MM.1S (cell line): ENCODE measurements at regions not wholly inside any gene's neighbourhood (a gene's known extent, or its start where the extent isn't known, plus 50 kb on each side); places are given as distances from the start of the nearest gene placed in this dataset.

Experiments
- DNase-seq: peaks from one replicate; pipeline ENCODE4 v3.0.0-alpha.2; 2015
- H2AFZ ChIP-seq: fragments of 300-600 bp; sonication (generic); 2 replicates; pipeline ENCODE4 v1.6.0; 2016; ENCODE audit warnings: antibody characterized with exemption, low read length
- H3F3A ChIP-seq: fragments of 300-600 bp; sonication (generic); 2 replicates; pipeline ENCODE4 v1.6.1; 2016; ENCODE audit warnings: mild to moderate bottlenecking, antibody characterized with exemption, low read length, moderate library complexity, mixed read lengths; ENCODE audit not compliant: insufficient read depth
- H3K27ac ChIP-seq: fragments of 300-600 bp; sonication (generic); 2 replicates; pipeline ENCODE4 v1.5.1; 2016; ENCODE audit warnings: mild to moderate bottlenecking, low read length
- H3K27me3 ChIP-seq: fragments of 300-600 bp; sonication (generic); replicated peaks from 2 replicates; pipeline ENCODE4 v1.6.0; 2016; ENCODE audit warnings: low read length; ENCODE audit not compliant: insufficient read depth
- H3K36me3 ChIP-seq: fragments of 300-600 bp; sonication (generic); replicated peaks from 2 replicates; pipeline ENCODE4 v1.6.1; 2016; ENCODE audit warnings: mild to moderate bottlenecking, low read length, mixed read lengths; ENCODE audit not compliant: insufficient read depth
- H3K4me1 ChIP-seq: fragments of 300-600 bp; sonication (generic); 2 replicates; pipeline ENCODE4 v1.6.1; 2016; ENCODE audit warnings: low read length, mixed read lengths
- H3K4me2 ChIP-seq: fragments of 300-600 bp; sonication (generic); 2 replicates; pipeline ENCODE4 v1.6.0; 2016; ENCODE audit warnings: low read depth, low read length
- H3K4me3 ChIP-seq: fragments of 300-600 bp; sonication (generic); 2 replicates; pipeline ENCODE4 v1.5.1; 2016; ENCODE audit warnings: low read length, mixed read lengths
- H3K79me2 ChIP-seq: fragments of 300-600 bp; sonication (generic); 2 replicates; pipeline ENCODE4 v1.6.1; 2016; ENCODE audit warnings: mixed run types, low read length, mixed read lengths
- H3K9ac ChIP-seq: fragments of 300-600 bp; sonication (generic); 2 replicates; pipeline ENCODE4 v1.6.1; 2016; ENCODE audit warnings: low read length, mixed read lengths
- H3K9me2 ChIP-seq: fragments of 300-600 bp; sonication (generic); replicated peaks from 2 replicates; pipeline ENCODE4 v1.6.1; 2016; ENCODE audit warnings: mild to moderate bottlenecking, low read length, mixed read lengths; ENCODE audit not compliant: insufficient read depth
- H3K9me3 ChIP-seq: fragments of 300-600 bp; sonication (generic); replicated peaks from 2 replicates; pipeline ENCODE4 v1.6.1; 2016; ENCODE audit warnings: mild to moderate bottlenecking, low read length, mixed read lengths; ENCODE audit not compliant: insufficient read depth
- H4K20me1 ChIP-seq: fragments of 300-600 bp; sonication (generic); 2 replicates; pipeline ENCODE4 v1.6.1; 2016; ENCODE audit warnings: mild to moderate bottlenecking, low read length, moderate library complexity, mixed read lengths; ENCODE audit not compliant: insufficient read depth
- CTCF ChIP-seq: fragments of 300-600 bp; sonication (generic); IDR thresholded peaks from 2 replicates; pipeline ENCODE4 v1.5.1; 2016; ENCODE audit warnings: antibody characterized with exemption, low read length, mixed read lengths
- EZH2 ChIP-seq: fragments of 300-600 bp; sonication (generic); optimal IDR thresholded peaks from 2 replicates; pipeline ENCODE3; 2017; ENCODE audit warnings: low read depth, mild to moderate bottlenecking, antibody characterized with exemption, low read length, mixed read lengths
- EZH2phosphoT487 ChIP-seq: fragments of 300-600 bp; sonication (generic); IDR thresholded peaks from 2 replicates; pipeline ENCODE4 v1.6.1; 2018; ENCODE audit warnings: antibody characterized with exemption, low read length

- Histone ChIP-seq H2AFZ (no peak overlapping the region), H3K4me3 (no peak overlapping the region), H3K9ac (no peak overlapping the region), H3K9me2 (no peaks in the 10 kb centered on the region), H3K79me2 (no peaks in the 10 kb centered on the region), H3K4me2 (no peak overlapping the region), H4K20me1 (no peaks in the 10 kb centered on the region), H3K36me3 (no peaks in the 10 kb centered on the region), H3F3A (no peaks in the 10 kb centered on the region), H3K4me1 (no peaks in the 10 kb centered on the region), H3K27ac (no peak overlapping the region), H3K27me3 (no peaks in the 10 kb centered on the region), H3K9me3 (no peaks in the 10 kb centered on the region)
- no peak for DNase-seq
- TF ChIP-seq EZH2phosphoT487: no peak
- no peak for TF ChIP-seq CTCF
Measured at GRCh38 chr16:73232555-73233328, 184.8 kb upstream of the ZFHX3 start.

DNA sequence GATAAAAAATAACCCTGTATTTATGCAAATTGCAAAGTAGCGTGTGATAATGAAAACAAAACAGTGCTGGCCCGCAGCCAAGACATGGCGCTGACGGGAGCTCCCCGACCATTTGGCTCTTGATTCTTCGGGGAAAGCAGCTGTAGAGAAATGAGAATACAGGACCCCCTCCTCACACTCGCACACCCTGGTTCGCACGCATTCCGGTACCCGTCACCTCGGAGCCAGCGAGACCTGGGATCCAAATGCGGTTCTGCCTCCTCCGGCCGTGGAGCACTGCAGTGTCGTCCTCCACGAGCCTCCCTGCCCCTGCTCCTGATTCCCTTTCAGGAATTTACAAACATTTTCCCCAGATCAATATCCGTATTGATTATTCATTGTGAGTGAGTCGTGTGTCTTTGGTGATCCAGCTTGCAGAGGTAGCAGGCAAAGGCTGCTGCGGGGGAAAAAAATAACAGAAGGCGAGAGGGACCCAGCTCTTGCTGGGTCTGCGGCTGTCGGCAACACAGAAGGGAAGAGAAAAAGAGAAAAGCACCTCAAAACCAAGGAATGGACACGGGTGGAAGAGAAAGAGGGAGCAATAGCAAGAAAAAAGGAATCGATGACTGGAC lies 184.1 kb upstream of the ZFHX3 start:
- Histone ChIP-seq H3K27me3 (no peaks in the 10 kb centered on the region), H3K79me2 (no peaks in the 10 kb centered on the region), H4K20me1 (no peaks in the 10 kb centered on the region), H3K4me2 (no peak overlapping the region), H3K9me3 (no peaks in the 10 kb centered on the region), H3F3A (no peaks in the 10 kb centered on the region), H2AFZ (no peak overlapping the region), H3K9ac (no peak overlapping the region), H3K9me2 (no peaks in the 10 kb centered on the region), H3K4me1 (no peaks in the 10 kb centered on the region), H3K36me3 (no peaks in the 10 kb centered on the region), H3K4me3 (no peak overlapping the region), H3K27ac (no peak overlapping the region)
- TF ChIP-seq EZH2: no peak
- no peak for TF ChIP-seq CTCF
- TF ChIP-seq EZH2phosphoT487: no peak
- no peak for DNase-seq

DNA sequence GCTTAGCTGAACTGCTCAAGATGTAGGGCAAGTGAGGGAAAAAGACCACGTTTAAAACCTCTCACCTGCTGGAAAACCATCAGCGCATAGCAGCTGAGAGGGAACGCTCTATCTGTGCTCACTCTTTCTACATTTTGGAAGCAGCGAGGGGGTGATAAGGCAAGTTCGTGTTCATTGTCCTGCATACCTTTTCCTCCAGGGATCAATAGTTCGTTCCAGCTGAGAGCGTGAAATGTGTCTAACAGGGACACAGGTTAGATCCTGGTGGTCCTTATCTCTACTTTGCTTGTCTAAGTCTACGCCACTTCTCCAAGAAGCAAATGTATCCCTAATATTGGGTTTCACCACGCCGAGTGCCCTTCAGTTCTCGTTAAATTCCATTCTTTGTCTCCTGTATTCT lies 183.5 kb upstream of the ZFHX3 start:
- H3K36me3 ChIP-seq: no peaks in the 10 kb centered on the region
- H3K4me1 ChIP-seq: no peaks in the 10 kb centered on the region
- no peaks in the 10 kb centered on the region for H4K20me1 ChIP-seq
- no peaks in the 10 kb centered on the region for H3K9me2 ChIP-seq
- H3K27ac ChIP-seq: no peak overlapping the region
- no peak overlapping the region for H2AFZ ChIP-seq
- TF ChIP-seq CTCF: no peak
- TF ChIP-seq EZH2: no peak
- no peak overlapping the region for H3K4me2 ChIP-seq
- no peak for DNase-seq
- no peaks in the 10 kb centered on the region for H3K79me2 ChIP-seq
- H3K4me3 ChIP-seq: no peak overlapping the region
- H3K9me3 ChIP-seq: no peaks in the 10 kb centered on the region
- H3F3A ChIP-seq: no peaks in the 10 kb centered on the region
- H3K9ac ChIP-seq: no peak overlapping the region
- no peaks in the 10 kb centered on the region for H3K27me3 ChIP-seq
